ENCODE measurements at regions not wholly inside any gene's neighbourhood (a gene's known extent, or its start where the extent isn't known, plus 50 kb on each side); places are given as distances from the start of the nearest gene placed in this dataset.
A peak's percentile ranks its signal among the peaks of the same experiment; 100 is the strongest.
"Not testable (repeated sequence)": the region's sequence is repeated elsewhere in the genome, so short reads cannot be mapped to it uniquely, and the experiment has no call there.

GRCh38 chr10:6802759-6803426 is 222.8 kb upstream of the PRKCQ start:
- no peak for DNase-seq (ENCODE audit: low read depth)

GRCh38 chr10:6796231-6796630 is 216.2 kb upstream of the PRKCQ start:
- DNase-seq (ENCODE audit: low read depth): no peak

GRCh38 chr10:6795541-6795940 is 215.5 kb upstream of the PRKCQ start:
- no peak for DNase-seq (ENCODE audit: low read depth)

GRCh38 chr10:6794841-6795240 is 214.8 kb upstream of the PRKCQ start:
- not testable (repeated sequence) for DNase-seq (ENCODE audit: low read depth)

- DNase-seq (ENCODE audit: low read depth): no peak
Observed at GRCh38 chr10:6794441-6794840, 214.4 kb upstream of the PRKCQ start.

GRCh38 chr10:6788731-6789130 is 208.7 kb upstream of the PRKCQ start:
- DNase-seq (ENCODE audit: low read depth): no peak

GRCh38 chr10:6788231-6788630 is 208.2 kb upstream of the PRKCQ start:
- DNase-seq (ENCODE audit: low read depth): no peak

- DNase-seq (ENCODE audit: low read depth): no peak
Observed at GRCh38 chr10:6787718-6788117, 207.6 kb upstream of the PRKCQ start.

- DNase-seq (ENCODE audit: low read depth): no peak
Observed at GRCh38 chr10:6787091-6787490, 207.0 kb upstream of the PRKCQ start.

- peak; percentile 74 for DNase-seq (ENCODE audit: low read depth)
Observed at GRCh38 chr10:6786579-6787031, 206.5 kb upstream of the PRKCQ start.

GRCh38 chr10:6784429-6784828 is 204.4 kb upstream of the PRKCQ start:
- not testable (repeated sequence) for DNase-seq (ENCODE audit: low read depth)

- DNase-seq (ENCODE audit: low read depth): no peak
Observed at GRCh38 chr10:6783471-6783870, 203.4 kb upstream of the PRKCQ start.

- no peak for DNase-seq (ENCODE audit: low read depth)
Observed at GRCh38 chr10:6782378-6782777, 202.3 kb upstream of the PRKCQ start.

- no peak for DNase-seq (ENCODE audit: low read depth)
Observed at GRCh38 chr10:6781133-6781770, 201.2 kb upstream of the PRKCQ start.

GRCh38 chr10:6780008-6780677 is 200.1 kb upstream of the PRKCQ start:
- DNase-seq (ENCODE audit: low read depth): no peak

GRCh38 chr10:6778992-6779701 is 199.1 kb upstream of the PRKCQ start:
- peak; percentile 99 for DNase-seq (ENCODE audit: low read depth)

- no peak for DNase-seq (ENCODE audit: low read depth)
Observed at GRCh38 chr10:6776170-6776569, 196.1 kb upstream of the PRKCQ start.

- no peak for DNase-seq (ENCODE audit: low read depth)
Observed at GRCh38 chr10:6774406-6774805, 194.3 kb upstream of the PRKCQ start.

- no peak for DNase-seq (ENCODE audit: low read depth)
Observed at GRCh38 chr10:6771331-6771730, 191.3 kb upstream of the PRKCQ start.

GRCh38 chr10:6770846-6771245 is 190.8 kb upstream of the PRKCQ start:
- DNase-seq (ENCODE audit: low read depth): peak; percentile 41

GRCh38 chr10:6769704-6770417 is 189.8 kb upstream of the PRKCQ start:
- no peak for DNase-seq (ENCODE audit: low read depth)
